Esophagus mucosa (tissue), 1 donor: ENCODE measurements at regions not wholly inside any gene's neighbourhood (a gene's known extent, or its start where the extent isn't known, plus 50 kb on each side); places are given as distances from the start of the nearest gene placed in this dataset.
"Not testable (repeated sequence)": the region's sequence is repeated elsewhere in the genome, so short reads cannot be mapped to it uniquely, and the experiment has no call there.

Source experiments
- ATAC-seq: fragments of 200-7000 bp; cut with Tn5 transposase; one replicate; pipeline ENCODE4 v1.9.1; 2020
- donor health status: DM: yes; HTN: yes; CAD: no.

DNA sequence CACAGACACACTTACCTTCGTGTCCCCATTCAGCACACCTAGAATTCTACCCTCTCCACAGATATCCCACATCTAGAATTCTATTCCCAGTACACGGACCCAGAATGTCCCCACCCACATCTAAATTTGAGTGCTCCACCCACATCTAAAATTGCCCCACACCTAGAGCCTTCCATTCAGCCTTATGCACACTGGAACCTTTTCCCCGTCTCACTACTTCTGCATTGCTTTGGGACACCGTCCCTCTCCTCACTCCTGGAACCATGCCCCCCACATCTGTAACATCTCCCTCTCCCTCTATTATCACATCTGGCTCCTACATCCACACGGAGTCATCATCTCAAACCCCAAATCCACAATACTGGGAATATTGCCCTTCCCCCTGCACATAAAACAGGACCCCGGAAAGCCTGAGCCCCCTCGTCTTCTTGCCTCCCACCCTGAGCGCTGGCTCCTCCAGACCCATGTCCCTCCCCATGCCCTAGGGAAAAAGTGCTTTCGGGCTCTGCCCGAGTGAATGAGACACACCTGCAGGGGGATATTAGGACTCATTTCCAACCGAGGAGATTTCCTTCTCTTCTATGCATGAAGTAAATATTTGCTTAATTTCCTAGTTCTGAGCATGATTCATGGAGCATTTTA, 125.8 kb upstream of the UNC5B start:
- no peak for ATAC-seq

DNA sequence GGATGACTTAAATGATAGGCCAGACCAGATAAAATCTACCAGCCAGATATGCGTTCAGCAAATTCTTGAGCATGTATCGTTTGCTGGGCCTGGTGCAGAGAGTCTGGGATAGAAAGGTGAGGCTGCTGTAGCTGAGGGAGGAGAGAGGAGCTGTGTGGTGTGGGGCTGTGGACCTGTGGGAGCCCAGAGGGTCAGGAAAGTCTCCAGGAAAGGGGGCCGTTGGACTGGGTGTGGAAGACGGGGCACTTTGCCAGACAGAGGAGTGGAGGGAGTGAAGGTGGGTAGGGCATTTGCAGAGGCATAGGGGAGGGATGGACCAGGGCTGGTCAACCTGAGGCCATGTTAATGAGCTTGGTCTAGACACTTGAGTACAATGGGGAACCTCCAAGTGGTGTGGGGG, 124.7 kb upstream of the UNC5B start:
- no peak for ATAC-seq

DNA sequence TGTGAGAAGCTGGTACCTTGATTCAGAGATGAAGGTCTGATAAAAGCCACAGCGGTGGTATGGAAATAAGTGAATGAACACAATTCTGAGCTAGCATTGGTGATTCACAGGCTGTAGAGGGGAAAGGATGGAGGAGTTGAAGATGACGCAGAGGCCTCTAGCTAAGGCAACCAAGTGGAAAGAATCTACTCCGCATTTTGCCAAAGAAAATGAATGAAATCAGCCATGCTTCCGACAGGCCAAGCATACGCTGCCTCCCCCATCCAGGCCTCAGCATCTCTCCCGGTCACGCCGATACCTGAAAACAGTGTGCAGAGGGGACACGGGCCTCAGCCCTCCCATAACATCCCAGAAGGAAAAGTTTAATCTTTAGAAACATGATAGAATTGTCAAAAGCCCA, 124.3 kb upstream of the UNC5B start:
- no peak for ATAC-seq

DNA sequence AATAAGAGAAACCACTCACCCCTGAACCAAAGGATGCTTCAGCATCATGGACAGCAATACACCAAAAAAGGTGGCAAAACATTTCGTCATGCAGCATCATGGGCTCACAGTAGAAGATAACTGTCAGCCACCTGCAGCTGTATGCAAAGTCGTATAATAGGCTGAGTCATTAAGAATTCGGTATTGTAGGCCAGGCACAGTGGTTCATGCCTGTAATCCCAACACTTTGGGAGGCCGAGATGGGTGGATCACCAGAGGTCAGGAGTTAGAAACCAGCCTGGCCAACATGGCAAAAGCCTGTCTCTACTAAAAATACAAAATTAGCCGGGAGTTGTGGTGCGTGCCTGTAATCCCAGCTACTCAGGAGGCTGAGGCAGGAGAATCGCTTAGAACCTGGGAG, 123.8 kb upstream of the UNC5B start:
- ATAC-seq = not testable (repeated sequence)

DNA sequence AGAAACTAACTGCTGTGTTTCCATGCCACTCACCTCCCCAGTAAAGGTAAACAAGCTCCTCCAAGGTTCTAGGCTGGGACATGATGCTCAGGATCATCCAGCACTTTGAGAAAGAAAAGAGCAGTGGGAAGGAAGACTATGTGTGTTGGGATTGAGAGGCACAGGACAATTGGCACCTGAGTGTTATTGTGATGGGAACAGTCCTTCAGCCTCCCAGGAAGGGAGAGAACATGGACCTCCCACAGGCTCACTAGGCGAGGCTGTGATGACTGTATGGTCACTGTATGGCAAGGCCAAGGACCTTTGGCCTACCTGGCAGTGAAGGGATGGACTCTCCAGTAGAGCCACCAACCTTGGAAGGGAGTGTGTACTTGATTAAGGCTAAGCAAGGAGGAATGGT, 123.2 kb upstream of the UNC5B start:
- ATAC-seq = no peak

DNA sequence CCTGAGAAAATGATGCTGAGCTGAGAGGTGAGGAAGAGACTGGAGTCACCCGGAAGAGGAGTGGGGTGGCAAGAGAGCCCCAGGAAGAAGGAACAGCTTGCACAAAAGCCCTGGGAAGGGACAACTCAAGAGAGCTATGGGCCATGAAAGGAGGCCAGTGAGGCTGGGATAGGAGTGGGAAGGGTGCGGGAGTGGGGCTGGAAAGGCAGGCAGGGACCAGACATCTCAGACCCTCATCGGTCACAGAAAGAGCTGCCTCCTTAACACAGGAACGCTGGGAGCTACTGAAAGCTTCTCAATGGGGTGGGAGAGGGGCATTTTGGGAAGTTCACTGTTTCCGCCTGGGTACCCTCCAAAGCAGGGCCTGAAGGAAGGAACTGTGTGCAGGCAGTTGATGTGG, 122.0 kb upstream of the UNC5B start:
- ATAC-seq = no peak

DNA sequence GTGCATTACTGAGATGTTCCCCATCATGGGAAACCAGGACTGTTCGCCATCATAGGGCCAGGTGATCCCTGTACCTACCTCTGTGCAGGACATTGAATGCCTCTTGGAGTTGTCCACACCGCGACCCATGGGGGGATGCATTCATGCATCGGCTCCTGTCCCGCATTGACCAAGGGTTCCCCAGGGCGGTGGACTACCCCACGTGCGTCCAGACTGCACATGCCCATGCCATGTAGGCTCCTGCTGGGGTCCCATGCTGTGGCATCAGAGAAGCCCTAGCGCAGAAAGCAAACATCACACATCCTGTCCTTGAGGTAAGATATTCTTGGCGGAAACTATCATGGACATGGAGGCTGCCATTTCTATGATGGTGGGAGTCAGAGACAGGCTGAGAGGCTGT, 121.6 kb upstream of the UNC5B start:
- ATAC-seq = no peak

DNA sequence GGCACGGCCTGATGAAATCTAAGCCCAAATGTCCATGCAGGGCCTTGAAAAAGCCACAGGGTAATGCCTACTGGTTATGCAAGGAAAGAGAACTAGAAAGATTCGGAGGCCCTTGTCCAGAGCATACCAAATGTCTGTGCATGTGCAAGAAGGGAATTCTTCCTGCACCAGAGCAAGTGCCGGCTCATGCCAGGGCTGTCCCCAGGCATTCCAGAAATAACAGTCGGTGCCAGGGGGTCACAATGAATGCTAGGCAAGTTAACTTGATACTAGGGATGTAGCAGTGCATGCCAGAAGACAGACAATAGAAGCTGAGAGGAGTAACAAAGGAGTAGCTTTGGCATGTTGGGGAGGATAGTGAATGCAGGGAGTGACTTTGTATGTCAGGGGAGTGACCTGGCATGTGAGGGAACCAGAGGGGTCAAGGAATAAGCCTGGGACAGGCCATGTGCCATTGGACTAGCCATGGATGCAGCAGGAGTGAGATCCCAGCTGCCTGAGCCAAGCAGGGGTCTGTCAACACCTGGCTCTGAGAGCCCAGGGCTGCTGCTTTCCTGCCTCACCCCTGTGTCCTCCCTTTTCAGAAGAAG, 119.5 kb upstream of the UNC5B start:
- ATAC-seq = no peak

DNA sequence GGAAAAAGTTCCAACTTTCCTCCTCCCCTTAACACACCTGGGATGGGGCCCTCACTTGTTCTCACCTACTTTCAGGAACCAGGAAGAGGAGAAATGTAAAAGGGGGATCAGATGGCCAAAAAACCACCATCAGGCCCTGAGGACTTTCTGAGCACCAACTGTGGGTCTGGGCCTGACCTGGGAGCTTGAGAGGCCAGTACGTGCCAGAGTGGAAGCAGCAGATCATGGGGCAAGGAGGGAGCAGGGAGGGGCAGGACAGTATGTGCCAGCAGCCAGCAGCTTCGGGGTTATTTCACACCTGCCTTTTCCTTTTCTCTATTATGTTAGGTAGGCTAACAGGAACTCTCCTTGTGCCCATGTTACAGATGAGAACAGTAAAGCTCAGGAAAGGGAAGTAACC, 118.8 kb upstream of the UNC5B start:
- ATAC-seq = peak; percentile 87

DNA sequence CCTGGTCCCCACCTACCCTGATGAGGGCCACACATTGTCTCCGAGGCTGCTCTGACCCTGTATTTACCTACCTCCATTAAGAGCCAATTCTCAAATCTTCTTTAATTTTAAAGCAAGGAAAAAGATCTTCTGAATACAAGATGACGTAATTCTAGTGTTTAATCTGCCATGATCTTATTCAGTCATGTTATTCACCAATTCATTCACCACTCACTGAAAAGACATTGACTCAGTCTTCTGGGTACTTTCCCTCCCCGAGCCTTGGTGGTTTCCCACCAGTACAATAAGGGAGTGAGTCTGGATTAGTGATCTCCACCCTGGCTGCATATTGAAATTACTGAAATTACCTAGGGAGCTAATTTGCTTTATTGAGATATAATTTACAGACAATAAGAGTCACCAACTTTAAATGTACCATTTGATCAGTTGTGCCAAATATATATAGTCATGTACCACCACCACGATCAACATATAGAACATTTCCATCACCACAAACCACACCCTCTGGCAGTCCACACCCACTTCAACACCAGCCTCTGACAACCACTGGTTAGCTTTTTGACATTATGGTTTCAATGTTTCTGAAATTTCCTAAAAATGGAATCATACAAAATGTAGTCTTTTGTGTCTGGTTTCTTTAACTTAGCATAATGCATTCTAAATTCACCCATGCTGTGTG, 117.5 kb upstream of the UNC5B start:
- ATAC-seq = peak; percentile 90

DNA sequence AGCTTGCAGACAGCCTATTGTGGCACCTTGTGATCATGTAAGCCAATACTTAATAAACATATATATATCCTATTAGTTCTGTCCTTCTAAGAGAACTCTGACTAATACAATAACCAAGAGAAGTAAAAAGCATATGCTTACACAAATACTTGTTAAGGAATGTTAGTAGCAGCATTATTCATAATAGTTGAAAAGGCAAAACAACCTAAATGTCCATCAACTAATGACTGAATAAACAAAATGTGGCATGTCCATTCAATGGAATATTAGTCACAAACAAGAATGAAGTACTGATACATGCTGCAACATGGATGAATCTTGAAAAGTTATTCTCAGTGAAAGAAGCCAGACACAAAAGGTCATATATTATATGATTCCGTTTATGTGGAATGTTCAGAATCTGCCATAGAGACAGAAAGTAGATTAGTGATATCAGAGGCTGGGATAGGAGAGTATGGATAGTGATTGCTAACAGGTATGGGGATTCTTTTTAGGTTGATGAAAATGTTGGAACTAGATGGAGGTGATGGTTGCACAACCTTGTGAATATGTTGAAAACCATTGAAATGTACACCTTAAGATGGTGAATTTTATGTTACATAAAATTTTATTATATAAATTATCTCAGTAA, 112.5 kb upstream of the UNC5B start:
- peak; percentile 61 for ATAC-seq

DNA sequence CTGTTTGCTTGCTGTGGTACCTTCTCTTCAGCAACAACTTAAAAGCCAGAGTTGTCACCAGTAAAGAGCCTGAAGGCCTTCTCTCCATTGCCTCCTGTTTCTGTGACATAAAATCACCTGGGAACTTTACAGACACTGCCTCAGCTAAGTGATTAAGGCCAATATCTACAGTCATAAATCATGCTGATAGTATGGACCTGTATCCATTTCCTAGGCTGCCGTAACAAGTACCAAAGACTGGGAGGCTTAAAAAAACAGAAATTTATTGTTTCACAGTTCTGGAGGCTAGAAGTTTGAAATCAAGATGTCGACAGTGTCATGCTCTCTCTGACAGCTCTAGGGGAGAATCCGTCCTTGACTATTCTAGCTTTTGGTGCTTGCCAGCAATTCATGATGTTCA, 108.4 kb upstream of the UNC5B start:
- ATAC-seq = no peak

DNA sequence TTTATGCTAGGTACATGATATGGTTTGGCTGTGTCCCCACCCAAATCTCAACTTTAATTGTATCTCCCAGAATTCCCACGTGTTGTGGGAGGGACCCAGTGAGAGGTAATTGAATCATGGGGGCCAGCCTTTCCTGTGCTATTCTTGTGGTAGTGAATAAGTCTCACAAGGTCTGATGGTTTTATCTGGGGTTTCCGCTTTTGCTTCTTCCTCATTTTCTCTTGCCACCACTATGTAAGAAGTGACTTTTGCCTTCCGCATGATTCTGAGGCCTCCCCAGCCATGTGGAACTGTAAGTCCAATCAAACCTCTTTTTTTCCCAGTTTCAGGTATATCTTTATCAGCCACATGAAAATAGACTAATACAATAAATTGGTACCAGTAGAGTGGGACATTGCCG, 106.2 kb upstream of the UNC5B start:
- not testable (repeated sequence) for ATAC-seq

DNA sequence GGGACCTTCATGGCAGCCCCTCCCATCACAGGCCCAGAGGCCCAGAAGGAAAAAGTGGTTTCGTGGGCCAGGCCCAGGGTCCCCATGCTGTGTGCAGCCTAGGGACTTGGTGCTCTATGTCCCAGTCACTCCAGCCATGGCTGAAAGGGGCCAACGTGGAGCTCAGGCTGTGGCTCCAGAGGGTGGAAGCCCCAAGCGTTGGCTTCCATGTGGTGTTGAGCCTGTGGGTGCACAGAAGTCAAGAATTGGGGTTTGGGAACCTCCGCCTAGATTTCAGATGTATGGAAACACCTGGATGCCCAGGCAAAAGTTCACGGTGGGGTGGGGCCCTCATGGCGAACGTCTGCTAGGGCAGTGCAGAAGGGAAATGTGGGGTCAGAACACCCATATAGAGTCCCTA, 105.3 kb upstream of the UNC5B start:
- ATAC-seq = not testable (repeated sequence)

DNA sequence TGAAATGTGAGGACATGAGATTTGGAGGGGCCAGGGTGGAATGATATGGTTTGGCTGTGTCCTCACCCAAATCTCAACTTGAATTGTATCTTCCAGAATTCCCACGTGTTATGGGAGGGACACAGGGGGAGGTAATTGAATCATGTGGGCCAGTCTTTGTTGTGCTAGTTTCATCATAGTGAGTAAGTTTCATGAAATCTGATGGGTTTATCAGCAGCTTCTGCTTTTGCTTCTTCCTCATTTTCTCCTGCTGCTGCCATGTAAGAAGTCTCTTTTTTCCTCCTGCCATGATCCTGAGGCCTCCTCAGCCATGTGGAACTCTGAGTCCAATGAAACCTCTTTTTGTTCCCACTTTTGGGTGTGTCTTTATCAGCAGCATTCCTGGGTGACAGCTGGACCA, 104.3 kb upstream of the UNC5B start:
- ATAC-seq = not testable (repeated sequence)

DNA sequence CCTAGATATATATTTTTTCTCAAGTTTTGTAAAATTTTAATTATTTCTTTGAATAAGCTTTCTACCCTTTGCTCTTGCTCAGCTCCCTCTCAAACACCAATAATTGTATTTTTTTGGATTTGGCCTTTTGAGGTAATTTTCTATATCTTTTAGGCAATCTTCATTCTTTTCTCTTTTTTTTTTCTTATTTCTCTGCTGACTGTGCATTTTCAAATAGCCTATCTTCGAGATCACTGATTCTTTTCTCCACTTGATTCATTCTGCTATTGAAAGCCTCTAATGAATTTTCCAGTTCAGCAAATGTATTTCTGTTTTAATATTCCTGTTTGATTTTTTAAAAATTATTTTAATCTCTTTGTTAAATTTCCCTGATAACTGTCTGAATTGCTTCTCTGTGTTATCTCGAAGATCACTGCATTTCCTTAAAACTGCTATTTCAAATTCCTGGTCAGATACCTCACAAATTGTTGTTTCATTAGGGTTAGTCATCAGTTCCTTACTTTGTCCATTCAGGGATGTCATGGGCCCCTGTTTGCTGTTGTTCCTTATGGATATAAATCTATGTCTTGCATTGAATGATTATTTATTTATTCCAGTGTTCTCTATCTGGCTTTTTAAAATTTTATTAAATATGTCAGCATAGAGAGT, 100.1 kb upstream of the UNC5B start:
- no peak for ATAC-seq

DNA sequence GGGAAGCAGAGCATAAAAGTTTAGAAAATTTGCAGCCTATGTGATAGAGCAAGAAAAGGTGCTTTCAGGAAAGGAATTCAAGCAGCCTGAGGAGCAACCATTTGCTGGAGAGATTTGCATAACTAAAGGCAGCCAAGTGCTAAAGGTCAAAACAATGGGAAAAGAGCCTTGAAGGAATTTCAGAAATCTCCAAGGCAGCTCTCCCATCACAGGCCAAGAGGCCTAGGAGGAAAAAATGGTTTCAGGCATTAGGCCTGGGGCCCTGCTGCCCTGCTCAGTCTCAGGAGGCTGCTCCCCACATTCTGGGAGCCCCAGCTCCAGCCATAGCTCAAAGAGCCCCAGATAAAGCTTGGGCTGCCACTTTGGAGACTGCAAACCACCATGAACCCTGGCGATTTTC, 95.9 kb upstream of the UNC5B start:
- ATAC-seq = no peak

DNA sequence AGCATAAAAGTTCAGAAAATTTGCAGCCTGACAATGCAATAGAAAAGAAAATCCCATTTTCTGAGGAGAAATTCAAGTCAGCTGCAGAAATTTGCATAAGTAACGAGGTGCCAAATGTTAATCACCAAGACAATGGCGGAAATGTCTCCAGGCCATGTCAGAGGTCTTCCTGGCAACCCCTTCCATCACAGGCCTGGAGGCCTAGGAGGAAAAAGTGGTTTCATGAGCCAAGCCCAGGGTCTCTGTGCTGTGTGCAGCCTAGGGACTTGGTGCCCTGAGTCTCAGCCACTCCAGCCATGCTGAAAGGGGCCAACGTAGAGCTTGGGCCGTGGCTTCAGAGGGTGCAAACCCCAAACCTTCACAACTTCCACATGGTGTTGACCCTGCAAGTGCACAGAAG, 94.8 kb upstream of the UNC5B start:
- not testable (repeated sequence) for ATAC-seq

DNA sequence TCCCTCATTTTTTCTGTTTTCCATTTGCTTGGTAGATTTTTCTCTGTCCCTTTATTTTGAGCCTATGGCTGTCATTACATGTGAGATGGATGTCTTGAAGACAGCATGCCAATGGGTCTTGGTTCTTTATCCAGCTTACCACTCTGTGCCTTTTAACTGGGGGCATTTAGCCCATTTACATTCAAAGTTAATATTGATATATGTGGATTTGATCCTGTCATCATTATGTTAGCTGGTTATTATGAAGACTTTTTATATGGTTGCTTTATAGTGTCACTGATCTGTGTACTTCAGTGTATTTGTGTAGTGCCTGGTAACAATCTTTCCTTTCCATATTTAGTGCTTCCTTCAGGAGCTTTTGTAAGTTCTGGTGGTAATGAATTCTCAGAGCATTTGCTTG, 89.3 kb upstream of the UNC5B start:
- no peak for ATAC-seq

DNA sequence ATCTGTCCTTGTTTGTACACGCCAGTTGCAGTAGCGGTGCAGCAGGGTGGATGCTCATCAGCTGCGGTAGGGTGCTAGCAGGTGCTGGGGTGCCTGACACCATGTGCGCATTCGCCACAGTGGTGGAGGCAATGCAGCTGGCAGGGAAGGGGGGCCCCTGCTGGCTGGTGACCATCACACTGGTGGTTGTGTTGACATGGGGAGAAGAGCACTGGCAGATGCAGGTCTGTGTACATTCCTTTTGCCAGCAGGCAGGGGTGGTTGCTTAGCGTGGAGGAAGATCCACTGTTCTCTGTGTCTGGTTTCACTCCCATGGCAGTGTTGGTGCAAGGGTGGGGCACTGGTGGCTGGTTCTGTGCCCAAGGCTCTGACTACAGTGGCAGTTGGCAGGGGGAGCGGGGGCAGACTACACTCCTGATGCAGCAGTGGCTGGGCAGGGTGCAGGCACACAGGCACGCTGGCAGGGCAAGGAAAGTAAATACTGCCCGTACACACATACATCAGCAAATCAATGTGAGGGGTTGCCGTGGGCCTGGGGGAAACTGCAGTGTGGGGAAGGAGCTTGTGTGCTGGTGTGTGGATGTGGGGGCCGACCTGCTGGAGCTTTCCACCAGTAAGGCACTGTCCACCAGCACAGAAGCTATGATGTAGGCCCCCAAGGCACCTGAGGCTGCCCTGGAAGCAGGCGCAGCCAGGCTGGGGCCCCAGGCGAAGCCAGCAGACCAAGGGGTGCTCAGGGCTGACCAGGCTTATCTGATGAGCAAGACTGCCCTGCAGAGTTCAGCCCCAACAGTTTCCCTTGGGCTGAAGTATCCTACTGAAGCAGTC, 87.2 kb upstream of the UNC5B start:
- ATAC-seq = no peak

DNA sequence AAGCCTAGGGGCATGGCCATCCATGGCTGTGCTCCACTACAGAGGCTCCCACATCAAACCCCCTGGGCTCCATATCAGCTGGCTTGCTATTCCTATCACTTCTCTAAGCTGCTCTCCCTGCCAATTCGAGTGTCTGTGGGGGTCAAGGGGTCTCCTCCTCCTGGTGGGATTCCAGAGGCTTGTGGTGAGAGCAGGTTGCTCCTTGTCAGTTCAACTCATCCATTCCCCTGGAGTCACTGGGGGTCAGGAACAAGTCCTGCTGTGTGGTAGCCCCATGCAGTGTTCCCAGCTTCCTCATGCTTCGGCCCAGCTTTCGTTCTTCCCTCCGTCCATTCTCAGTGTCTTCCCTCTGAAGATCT, 86.6 kb upstream of the UNC5B start:
- no peak for ATAC-seq

DNA sequence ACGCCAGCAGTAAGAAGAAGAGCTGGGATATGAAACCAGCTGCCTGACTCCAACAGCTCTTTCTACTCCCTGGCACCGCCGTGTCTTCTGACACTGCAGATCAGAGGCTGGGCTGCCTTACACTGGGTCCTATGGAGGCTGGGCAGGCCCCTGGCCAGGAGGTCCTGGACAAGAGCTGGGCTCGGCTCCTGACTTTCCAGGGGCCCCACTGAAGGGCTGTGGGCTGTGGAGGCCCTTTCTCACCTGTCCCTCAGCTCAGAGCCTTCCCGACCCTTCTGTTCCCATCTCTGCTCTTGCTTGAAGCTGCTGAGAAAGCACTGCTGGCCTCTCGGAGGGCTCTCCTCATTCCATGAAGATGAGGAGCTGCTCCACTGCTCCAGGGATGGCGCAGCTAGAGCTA, 85.9 kb upstream of the UNC5B start:
- ATAC-seq = no peak

DNA sequence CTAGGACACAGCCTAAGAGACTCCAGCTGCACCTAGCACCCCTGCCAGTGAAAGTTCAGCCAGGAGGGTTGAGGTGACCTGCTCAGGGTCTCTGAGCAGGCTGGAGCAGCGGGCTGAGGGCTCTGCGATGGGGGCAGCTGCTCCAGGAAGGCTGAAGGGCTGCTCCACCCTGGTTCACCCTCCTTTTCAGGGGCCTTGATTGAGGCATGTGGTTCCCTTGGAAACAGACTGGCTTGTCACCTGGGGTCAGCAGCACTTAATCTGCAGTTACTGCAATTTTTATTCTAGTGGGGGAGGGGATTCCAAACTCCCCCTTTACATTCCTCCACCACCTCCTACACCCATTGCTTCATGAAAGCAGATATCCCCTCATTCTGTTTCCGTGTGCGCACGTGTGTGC, 85.3 kb upstream of the UNC5B start:
- ATAC-seq = no peak
